ENCODE measurements at regions not wholly inside any gene's neighbourhood (a gene's known extent, or its start where the extent isn't known, plus 50 kb on each side); places are given as distances from the start of the nearest gene placed in this dataset.

- DNase-seq (ENCODE audit: low read depth in 3 of 3): no peak
Measured at GRCh38 chr13:74413482-74413881, 279.3 kb upstream of the KLF12 start.

- no peak for DNase-seq (ENCODE audit: low read depth in 3 of 3)
Measured at GRCh38 chr13:74409551-74409950, 275.3 kb upstream of the KLF12 start.

- no peak for DNase-seq (ENCODE audit: low read depth in 3 of 3)
Measured at GRCh38 chr13:74406420-74406819, 272.2 kb upstream of the KLF12 start.

DNA sequence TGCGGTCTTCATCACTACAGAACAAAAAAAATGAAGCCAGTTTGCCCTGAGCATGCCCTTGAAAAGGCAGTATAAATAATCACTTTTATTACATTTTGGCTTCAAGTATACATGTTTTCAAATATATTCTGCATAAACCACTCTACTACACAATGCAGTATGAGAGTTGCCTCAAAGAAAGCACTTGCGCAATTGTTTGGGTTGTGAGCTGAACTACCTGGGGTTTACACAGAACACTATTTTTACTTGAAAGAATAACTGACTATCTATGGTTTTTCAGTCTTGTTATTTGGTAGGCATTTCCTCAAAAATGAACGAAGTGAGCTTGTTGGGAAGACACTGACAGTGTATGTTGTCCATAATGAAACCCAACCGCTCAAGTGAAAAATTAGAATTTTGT lies 264.4 kb upstream of the KLF12 start:
- no peak for DNase-seq (ENCODE audit: low read depth in 3 of 3)

DNA sequence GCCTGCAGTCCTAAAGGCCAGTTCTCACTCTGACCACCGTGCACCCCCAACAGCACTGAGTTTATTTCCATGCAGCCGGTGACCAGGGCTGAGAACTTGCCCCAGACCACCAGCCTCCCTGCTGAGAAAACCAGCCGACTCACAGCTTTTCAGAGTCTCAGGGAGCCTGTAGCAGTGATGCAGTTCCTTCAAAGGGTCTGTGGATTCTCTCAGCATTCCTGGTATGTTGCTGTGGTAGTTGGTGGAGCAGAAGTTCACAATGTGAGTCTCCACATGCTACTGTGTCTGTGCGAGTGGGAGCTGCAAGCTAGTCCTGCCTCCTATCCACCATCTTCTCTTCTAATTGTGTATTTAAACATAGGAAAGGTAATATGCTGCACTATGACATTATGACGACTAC lies 254.9 kb upstream of the KLF12 start:
- no peak for DNase-seq (ENCODE audit: low read depth in 3 of 3)

DNA sequence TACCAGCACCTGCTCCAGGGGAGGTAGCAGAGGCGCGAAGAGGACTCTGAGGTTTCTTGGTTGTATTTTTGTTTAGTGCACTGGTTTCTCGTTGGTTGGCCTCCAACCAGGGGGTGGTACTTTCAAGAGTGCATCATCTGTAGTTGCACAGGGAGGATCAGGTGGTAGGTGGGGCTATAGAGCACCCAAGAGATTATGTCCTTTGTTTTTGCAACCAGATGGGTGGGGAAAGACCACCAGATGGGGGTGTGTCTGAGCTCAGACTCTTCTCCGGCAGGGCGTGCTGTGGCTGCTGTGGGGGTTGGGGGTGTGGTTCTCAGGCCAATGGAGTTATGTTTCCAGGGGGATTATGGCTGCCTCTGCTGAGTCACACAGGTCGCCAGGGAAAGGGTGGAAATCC lies 254.4 kb upstream of the KLF12 start:
- no peak for DNase-seq (ENCODE audit: low read depth in 3 of 3)

DNA sequence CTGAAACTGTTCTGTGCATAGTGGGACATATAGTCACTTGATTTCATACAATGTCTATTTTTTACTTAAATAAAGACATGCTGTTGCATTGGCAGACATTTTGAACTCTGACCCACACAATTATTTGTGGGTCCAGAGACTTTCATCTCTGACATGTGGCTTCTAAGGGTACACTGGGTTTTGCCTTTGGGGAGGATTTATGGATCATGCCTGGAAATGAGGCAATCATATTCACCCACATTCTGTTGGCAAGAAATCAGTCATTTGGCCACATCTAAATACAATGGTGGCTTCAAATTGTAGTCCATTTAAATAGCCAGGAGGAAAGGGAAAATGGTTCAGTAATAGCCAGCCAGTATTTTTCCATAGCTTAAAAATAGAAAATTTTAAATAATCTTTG lies 238.3 kb upstream of the KLF12 start:
- no peak for DNase-seq (ENCODE audit: low read depth in 3 of 3)

- DNase-seq (ENCODE audit: low read depth in 3 of 3): no peak
Measured at GRCh38 chr13:74367193-74367592, 233.0 kb upstream of the KLF12 start.

GRCh38 chr13:74361274-74361673 lies 227.1 kb upstream of the KLF12 start:
- no peak for DNase-seq (ENCODE audit: low read depth in 3 of 3)

GRCh38 chr13:74346960-74347359 lies 212.8 kb upstream of the KLF12 start:
- DNase-seq (ENCODE audit: low read depth in 3 of 3): no peak

- no peak for DNase-seq (ENCODE audit: low read depth in 3 of 3)
Measured at GRCh38 chr13:74338341-74338740, 204.1 kb upstream of the KLF12 start.

DNA sequence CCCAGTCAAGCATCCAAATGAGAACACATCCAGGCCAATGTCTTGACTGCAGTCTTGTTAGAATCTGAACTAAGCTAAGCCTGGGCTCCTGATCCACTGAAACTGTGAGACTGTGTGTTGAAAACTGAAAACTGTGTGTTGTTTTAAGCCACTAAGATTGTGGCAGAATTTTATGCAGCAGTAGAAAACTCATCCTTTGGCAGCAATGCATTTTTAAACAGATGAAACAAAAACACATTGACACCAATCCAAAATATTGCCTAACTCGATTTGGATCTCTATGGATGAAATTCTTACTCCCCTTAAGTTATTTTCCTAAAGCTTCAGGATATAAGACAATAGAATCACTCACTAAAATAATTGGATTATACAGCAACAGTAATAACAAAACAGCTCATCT lies 202.3 kb upstream of the KLF12 start:
- no peak for DNase-seq (ENCODE audit: low read depth in 3 of 3)

DNA sequence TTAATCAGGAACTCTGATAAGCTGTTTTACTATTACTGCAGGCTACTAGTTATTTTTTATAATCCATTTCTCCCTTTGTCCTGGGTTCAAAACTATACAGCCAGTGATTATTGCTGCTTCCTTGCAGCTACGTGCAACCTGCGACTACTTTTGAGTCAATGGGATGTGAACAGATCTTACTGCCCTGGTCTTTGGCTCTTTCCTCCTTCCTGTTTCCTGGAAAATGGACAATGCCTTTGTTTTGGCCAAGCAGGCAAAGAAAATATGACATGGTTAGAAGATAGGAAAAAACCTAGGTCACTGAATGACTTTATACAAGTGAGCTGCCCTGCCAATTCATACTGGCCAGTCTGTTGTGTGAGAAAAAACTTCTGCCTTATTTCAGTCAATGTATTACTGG lies 201.2 kb upstream of the KLF12 start:
- DNase-seq (ENCODE audit: low read depth in 3 of 3): no peak

DNA sequence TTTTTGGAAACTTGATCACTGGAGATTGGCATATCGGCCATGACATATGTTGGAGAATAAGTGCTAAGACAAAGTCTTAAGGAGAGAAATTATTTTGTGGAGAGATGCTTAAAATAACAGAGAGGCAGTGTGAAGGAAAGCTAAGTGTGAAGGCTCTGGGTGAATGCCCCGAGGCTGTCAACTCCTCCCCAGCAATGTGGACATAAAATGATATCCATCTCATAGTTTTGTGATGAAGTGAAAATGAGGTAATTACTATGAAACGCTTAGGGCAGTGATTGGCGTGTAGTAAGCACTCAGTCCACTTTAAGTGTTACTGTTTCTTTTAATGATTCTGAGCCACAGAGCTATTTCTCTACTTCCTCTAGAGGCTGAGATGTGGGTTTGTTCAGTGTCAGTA lies 195.8 kb upstream of the KLF12 start:
- no peak for DNase-seq (ENCODE audit: low read depth in 3 of 3)

- no peak for DNase-seq (ENCODE audit: low read depth in 3 of 3)
Measured at GRCh38 chr13:74325106-74325505, 190.9 kb upstream of the KLF12 start.

DNA sequence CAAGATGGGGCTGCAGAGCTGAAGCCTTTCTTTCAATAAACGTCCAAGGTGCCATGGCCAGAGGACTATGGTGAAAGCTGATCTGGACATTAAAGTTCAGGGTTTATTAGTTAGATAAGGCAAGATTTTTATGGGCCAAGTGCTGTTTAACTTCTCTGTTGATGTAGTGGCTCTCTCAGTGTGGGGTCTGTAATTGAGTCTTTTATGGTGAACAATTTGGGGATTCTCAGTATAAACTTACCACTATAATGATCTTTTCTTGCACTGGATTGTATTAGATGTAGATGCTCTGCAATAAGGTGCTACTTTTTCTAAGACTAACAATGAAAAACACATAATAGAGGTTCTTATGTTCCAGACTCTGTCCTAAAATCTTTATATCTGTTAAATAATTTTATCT lies 190.1 kb upstream of the KLF12 start:
- no peak for DNase-seq (ENCODE audit: low read depth in 3 of 3)

DNA sequence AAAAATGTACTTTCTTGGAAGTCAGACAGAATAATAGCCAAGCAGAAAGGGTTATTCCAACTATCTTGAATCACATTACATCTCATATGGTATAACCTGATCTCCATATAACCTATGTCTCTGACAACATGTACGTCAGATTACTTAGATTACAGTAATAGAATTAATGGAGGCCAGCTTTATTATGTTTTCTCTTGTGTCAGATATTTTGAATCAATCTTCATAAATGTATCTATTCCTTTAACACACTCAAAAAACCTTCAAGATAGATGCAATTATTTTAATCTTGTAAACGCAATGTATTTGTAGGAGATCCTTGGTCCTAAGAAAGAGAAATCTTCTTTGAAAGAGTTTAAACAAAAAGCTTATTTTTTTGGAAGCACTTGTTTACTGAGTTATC lies 188.4 kb upstream of the KLF12 start:
- DNase-seq (ENCODE audit: low read depth in 3 of 3): no peak

DNA sequence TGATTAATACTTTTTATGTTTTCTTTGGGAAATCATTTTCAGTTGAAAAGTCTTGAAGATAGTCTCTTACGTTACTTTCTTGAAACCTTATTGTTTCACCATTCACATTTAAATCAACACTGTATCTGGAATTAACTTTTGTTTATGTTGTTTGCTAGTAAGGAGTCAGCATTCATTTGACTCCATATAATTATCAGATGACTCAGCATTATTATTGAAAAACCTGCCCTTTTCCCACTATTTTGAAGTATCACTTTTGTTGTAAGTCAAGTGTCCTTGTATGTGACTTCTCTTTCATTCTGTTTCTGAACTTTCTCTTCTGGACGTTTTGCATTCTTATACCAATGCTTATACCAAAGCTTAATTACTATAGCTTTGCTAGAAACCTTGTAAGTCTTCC lies 186.1 kb upstream of the KLF12 start:
- DNase-seq (ENCODE audit: low read depth in 3 of 3): no peak

GRCh38 chr13:74316547-74316946 lies 182.3 kb upstream of the KLF12 start:
- DNase-seq (ENCODE audit: low read depth in 3 of 3): no peak

- DNase-seq (ENCODE audit: low read depth in 3 of 3): no peak
Measured at GRCh38 chr13:74306496-74306895, 172.3 kb upstream of the KLF12 start.

DNA sequence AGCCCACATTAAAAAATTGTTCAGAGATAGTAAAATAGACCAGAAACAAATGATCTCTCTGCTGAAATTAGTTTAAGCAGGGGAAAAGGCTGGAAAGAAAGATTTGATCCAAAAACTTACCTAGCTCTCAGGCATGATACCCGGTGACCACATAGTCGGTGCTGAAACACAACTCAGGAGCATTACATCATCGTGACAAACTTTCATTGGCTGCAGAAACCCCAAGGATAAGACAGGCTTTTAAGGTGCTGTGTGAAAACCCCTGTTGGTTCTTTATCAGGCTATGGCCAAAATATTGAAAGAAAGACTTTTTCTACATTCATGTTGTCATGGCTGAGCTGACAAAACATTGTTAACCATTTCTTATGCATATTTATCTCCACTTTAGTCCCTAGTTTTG lies 171.7 kb upstream of the KLF12 start:
- no peak for DNase-seq (ENCODE audit: low read depth in 3 of 3)

- no peak for DNase-seq (ENCODE audit: low read depth in 3 of 3)
Measured at GRCh38 chr13:74301258-74301935, 167.2 kb upstream of the KLF12 start.

DNA sequence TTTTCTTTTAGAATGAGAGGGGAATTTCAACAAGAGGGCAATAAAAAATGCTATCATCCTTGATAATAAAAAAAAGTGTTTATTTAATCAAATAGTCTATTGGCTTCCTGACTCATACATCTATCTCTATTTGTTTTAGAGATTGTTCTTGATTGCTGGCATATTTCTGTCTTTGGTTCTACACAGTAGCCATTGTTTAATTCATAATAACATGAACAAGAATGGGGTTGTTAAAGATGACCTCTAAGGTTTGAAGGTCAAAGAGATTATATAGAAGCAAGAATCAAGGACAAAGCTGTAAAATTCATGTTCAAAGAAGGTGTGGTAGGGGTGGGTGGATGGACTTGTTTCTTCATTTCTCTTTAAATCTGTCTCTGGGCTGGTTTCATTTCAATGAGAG lies 166.0 kb upstream of the KLF12 start:
- DNase-seq (ENCODE audit: low read depth in 3 of 3): no peak

- no peak for DNase-seq (ENCODE audit: low read depth in 3 of 3)
Measured at GRCh38 chr13:74299721-74300120, 165.5 kb upstream of the KLF12 start.

All from stimulated activated CD4-positive, alpha-beta T cell treated with anti-CD3 and anti-CD28 coated beads, TNF-alpha, amount 100 ng/mL, for 4 hours (primary cell).